Cardiac muscle cell (in vitro differentiated cells and primary cell): ENCODE measurements at regions not wholly inside any gene's neighbourhood (a gene's known extent, or its start where the extent isn't known, plus 50 kb on each side); places are given as distances from the start of the nearest gene placed in this dataset.

Experiments
- DNase-seq, 2 donors: peaks; one replicate each; pipeline versions ENCODE4 v3.0.0 to v3.0.0-alpha.2; 2010 to 2017; ENCODE audit warnings: low read depth in 1 of 2, low spot score in 1 of 2
- H3K27ac ChIP-seq: fragments of 200-600 bp; sonication (generic); 2 replicates; pipeline ENCODE4 v1.5.1; 2016
- H3K27me3 ChIP-seq: fragments of 200-600 bp; sonication (generic); 2 replicates; pipeline ENCODE4 v1.6.0; 2016; ENCODE audit warnings: control low read depth
- H3K36me3 ChIP-seq: fragments of 200-600 bp; sonication (generic); 2 replicates; pipeline ENCODE4 v1.5.1; 2016; ENCODE audit warnings: control low read depth
- H3K4me1 ChIP-seq: fragments of 200-600 bp; sonication (generic); 2 replicates; pipeline ENCODE4 v1.8.1; 2017; ENCODE audit warnings: low read depth, mild to moderate bottlenecking, mixed run types
- H3K4me3 ChIP-seq: fragments of 200-600 bp; sonication (generic); 2 replicates; pipeline ENCODE4 v1.5.1; 2016; ENCODE audit warnings: mild to moderate bottlenecking
- H3K9me3 ChIP-seq: fragments of 200-600 bp; sonication (generic); 2 replicates; pipeline ENCODE4 v1.5.1; 2017; ENCODE audit warnings: low read depth, mild to moderate bottlenecking, control low read depth
- TF ChIP-seq, protein P1 (sequence below): IDR thresholded peaks from 2 replicates; pipeline ENCODE4 v1.5.1; 2012; ENCODE audit warnings: low read depth, mild to moderate bottlenecking, low read length

DNA sequence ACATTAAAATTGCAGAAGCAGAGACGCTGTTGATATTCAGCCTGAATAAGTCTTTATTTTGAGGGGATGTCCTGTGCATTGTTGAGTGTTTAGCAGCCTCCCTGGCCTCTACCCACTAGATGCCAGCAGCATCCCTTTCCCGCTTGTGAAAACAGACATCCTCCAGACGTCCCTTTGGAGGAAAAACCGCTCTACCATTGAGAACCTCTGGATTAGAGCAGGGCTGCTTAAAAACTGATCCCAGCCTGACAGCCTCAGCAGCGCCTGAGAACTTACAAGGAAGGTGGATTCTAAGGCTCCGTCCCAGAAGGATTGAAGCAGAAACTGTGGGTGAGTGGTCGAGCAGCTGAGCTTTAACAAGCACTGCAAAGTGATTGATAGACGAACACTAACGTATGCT lies 349.7 kb downstream of the CYRIA start:
- DNase-seq: no peak
- peaks cover 45% of the 10 kb centered on the region for H3K4me1 ChIP-seq
- no peaks in the 10 kb centered on the region for H3K27me3 ChIP-seq

DNA sequence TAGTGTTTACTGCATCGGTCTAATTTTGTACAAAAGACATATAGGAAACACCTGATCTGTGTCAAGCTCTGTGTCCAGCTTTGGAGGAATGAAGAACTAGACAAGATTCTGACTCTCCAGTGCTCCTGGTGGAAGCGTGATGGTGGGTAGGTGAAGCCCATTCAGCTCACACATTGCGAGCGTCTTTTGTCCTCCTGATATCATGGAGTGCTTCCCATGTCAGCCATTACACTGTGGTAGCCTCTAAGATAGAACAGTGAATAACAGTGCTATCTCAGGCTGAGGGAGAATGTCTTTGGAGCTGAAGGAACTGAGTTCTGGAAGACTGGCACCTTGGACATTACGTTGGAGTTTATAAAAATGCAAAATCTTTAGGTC lies 350.2 kb downstream of the CYRIA start:
- H3K27me3 ChIP-seq: no peaks in the 10 kb centered on the region
- H3K27ac ChIP-seq: no peak overlapping the region
- DNase-seq: no peak
- no peaks in the 10 kb centered on the region for H3K36me3 ChIP-seq
- no peaks in the 10 kb centered on the region for H3K9me3 ChIP-seq
- no peak overlapping the region for H3K4me3 ChIP-seq
- TF ChIP-seq, protein P1, sequence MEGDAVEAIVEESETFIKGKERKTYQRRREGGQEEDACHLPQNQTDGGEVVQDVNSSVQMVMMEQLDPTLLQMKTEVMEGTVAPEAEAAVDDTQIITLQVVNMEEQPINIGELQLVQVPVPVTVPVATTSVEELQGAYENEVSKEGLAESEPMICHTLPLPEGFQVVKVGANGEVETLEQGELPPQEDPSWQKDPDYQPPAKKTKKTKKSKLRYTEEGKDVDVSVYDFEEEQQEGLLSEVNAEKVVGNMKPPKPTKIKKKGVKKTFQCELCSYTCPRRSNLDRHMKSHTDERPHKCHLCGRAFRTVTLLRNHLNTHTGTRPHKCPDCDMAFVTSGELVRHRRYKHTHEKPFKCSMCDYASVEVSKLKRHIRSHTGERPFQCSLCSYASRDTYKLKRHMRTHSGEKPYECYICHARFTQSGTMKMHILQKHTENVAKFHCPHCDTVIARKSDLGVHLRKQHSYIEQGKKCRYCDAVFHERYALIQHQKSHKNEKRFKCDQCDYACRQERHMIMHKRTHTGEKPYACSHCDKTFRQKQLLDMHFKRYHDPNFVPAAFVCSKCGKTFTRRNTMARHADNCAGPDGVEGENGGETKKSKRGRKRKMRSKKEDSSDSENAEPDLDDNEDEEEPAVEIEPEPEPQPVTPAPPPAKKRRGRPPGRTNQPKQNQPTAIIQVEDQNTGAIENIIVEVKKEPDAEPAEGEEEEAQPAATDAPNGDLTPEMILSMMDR: no peak
- peaks cover 45% of the 10 kb centered on the region for H3K4me1 ChIP-seq

More for the DNA sequence above, 349.7 kb downstream of the CYRIA start:
- TF ChIP-seq, protein P1: no peak
- H3K36me3 ChIP-seq: no peaks in the 10 kb centered on the region
- no peaks in the 10 kb centered on the region for H3K9me3 ChIP-seq
- H3K4me3 ChIP-seq: no peak overlapping the region
- H3K27ac ChIP-seq: no peak overlapping the region

DNA sequence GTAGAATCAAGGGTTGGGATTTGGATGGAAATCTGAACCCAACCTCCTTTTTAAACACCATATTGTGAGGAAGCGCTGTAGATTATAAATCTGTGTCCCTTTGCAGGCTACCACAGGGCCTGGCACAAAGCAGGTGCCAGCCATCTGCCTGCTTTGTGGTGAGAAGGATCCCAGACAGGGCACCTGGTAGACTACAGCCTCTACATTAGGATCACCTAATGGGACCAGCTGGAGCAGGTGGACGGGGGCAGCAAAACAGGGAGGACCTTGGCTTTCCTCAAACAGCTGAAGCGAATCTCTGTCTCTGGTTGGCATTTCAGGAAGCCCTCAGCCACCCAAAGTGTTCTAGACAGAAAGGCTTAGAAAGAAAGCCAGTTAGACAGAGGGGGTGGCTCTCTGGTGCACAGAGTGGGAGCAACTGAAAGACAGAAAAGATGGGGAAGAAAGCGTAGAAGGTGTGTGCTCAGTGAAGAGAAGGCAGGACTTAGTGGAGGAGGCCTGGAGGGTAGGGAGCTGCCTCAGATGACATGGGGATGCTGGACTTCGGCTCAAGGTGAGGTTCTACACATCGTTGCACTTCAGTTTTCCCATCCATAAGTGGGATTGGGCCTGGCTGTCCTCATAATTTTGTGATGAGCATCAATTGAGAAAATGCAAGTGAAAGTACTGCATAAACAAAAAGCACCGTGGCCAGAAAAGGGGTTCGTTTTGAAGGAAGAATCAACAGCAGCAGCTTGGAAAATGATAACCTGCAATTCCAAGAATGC lies 350.8 kb downstream of the CYRIA start:
- H3K9me3 ChIP-seq: no peaks in the 10 kb centered on the region
- no peaks in the 10 kb centered on the region for H3K36me3 ChIP-seq
- H3K4me1 ChIP-seq: peaks cover 45% of the 10 kb centered on the region
- no peak overlapping the region for H3K4me3 ChIP-seq
- TF ChIP-seq, protein P1: no peak
- H3K27me3 ChIP-seq: no peaks in the 10 kb centered on the region
- H3K27ac ChIP-seq: no peak overlapping the region
- DNase-seq: no peak

DNA sequence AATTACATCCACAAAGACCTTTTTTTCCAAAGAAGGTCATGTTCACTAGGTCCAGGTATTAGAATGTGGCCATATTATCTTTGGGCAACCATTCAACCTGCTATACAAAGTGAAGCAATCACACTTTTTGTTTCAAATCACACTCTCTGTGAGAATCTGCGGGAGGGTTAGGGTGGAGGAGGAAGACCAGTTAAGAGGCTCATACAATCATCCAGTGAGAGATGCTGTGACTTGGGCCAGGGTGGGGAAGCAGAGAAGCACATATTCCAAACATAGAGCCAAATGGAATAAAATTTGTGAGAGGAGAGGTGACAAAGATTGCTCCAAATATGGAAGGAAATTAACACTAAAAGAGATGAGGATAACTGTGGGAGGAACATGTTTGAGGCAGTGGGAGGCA lies 351.6 kb downstream of the CYRIA start:
- TF ChIP-seq, protein P1: no peak
- Histone ChIP-seq H3K4me1 (peaks cover 36% of the 10 kb centered on the region), H3K9me3 (no peaks in the 10 kb centered on the region), H3K27ac (no peak overlapping the region), H3K27me3 (no peaks in the 10 kb centered on the region), H3K36me3 (no peaks in the 10 kb centered on the region), H3K4me3 (no peak overlapping the region)
- no peak for DNase-seq

DNA sequence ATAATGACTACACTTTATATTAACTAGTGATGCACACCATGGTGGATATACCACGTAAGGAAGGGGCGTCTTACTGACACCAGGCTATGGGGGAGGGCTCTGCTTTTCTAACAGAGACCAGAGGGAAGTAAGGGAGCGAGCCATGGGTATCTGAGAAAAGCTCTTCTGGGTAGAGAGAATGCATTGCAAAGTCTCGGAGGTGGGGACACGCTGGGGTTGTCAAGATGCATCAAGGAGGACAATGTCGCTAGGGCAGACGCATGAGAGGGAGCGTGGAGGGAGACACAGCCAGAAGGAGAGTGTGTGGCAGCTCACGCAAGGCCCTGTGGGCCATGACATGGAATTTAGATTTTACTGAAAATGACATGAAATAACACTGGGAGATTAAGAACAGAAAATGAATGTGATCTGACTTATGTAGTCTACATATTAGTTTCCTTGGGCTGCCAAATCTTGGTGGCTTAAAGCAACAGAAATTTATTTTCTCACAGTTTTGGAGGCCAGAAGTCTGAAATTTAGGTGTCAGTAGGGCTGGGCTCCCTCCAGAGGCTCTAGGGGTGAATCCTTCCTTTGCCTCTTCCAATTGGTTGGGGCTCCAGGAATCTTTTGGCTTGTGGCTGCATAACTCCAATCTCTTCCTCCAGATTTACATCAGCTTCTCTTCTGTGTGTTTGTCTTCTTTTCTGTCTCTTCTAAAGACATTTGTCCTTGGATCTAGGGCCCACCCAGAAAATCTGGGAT lies 352.2 kb downstream of the CYRIA start:
- Histone ChIP-seq H3K4me1 (peaks cover 30% of the 10 kb centered on the region), H3K36me3 (no peaks in the 10 kb centered on the region), H3K27ac (no peak overlapping the region), H3K9me3 (no peaks in the 10 kb centered on the region), H3K4me3 (no peak overlapping the region), H3K27me3 (no peaks in the 10 kb centered on the region)
- no peak for DNase-seq
- TF ChIP-seq, protein P1: no peak
